ENCODE measurements at regions not wholly inside any gene's neighbourhood (a gene's known extent, or its start where the extent isn't known, plus 50 kb on each side); places are given as distances from the start of the nearest gene placed in this dataset.

GRCh38 chr5:40030661-40031060 is 605.9 kb upstream of the DAB2 start:
- TF ChIP-seq CTCF (conservative IDR thresholded peaks at IDR 0.05 in 1 of 2, IDR thresholded peaks at IDR 0.05 in 1 of 2; ENCODE audit: low read depth in 1 of 2, low read length in 2 of 2) (no peak), EZH2 (IDR thresholded peaks at IDR 0.05; ENCODE audit: low read length, missing control alignments) (no peak)

Data from fibroblast of lung (primary cell).